Mesodermal cell (in vitro differentiated cells): ENCODE measurements at regions not wholly inside any gene's neighbourhood (a gene's known extent, or its start where the extent isn't known, plus 50 kb on each side); places are given as distances from the start of the nearest gene placed in this dataset.
"Not testable (repeated sequence)": the region's sequence is repeated elsewhere in the genome, so short reads cannot be mapped to it uniquely, and the experiment has no call there.

ENCODE experiments used
- H3K27ac ChIP-seq: 2 replicates; pipeline ENCODE4 v1.7.0; 2013; ENCODE audit warnings: mild to moderate bottlenecking, low read depth, low read length, moderate library complexity; ENCODE audit not compliant: severe bottlenecking
- H3K36me3 ChIP-seq: 2 replicates; pipeline ENCODE4 v1.7.1; 2013; ENCODE audit warnings: mild to moderate bottlenecking, low read length, moderate library complexity; ENCODE audit not compliant: control insufficient read depth, insufficient read depth
- H3K4me1 ChIP-seq: one replicate; pipeline ENCODE4 v1.7.1; 2013; ENCODE audit warnings: mild to moderate bottlenecking, low read length; ENCODE audit not compliant: insufficient read depth, control insufficient read depth, poor library complexity, severe bottlenecking
- H3K4me3 ChIP-seq: 2 replicates; pipeline ENCODE4 v1.7.0; 2013; ENCODE audit warnings: low read length, control low read depth, mild to moderate bottlenecking; ENCODE audit not compliant: insufficient read depth, poor library complexity, severe bottlenecking; ENCODE audit errors: extremely low read depth
- H3K9me3 ChIP-seq: 2 replicates; pipeline ENCODE4 v1.7.1; 2013; ENCODE audit warnings: mild to moderate bottlenecking, low read length, moderate library complexity; ENCODE audit not compliant: control insufficient read depth
- WGBS, 2 experiments: methylation state at CpG; one replicate each; pipeline ENCODE4 v1.1.5; 2013; ENCODE audit warnings: missing lambda C conversion rate in 2 of 2; ENCODE audit not compliant: insufficient coverage in 2 of 2; 5-methylcytosine and 5-hydroxymethylcytosine counted together

DNA sequence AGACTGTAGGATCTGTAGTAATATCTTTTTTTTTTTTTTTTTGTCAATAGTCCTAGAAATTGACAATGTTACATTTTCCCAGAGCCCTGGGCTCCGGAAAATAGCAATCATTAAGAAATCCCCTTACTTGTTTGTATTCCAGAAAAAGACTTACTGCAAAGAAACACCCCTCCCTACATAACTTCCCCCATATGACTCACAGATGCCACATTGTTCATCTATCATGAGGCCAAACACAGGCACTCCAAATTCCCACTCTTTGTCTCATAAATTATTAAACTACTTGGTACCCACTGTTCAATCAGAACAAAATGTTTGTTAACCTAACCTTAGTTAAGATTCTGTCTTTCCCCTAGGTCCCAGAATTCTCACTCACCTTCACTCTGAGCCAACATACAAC, 53.5 kb downstream of the TEX51 start:
- Histone ChIP-seq H3K9me3 (no peaks in the 10 kb centered on the region), H3K36me3 (no peaks in the 10 kb centered on the region), H3K4me1 (no peaks in the 10 kb centered on the region), H3K27ac (no peak overlapping the region), H3K4me3 (no peak overlapping the region)
- 100% methylated on average over 1 of the region's 1 CpG; no CpG with 5 or more reads in 1 of the 2 experiments for WGBS, 2 experiments

DNA sequence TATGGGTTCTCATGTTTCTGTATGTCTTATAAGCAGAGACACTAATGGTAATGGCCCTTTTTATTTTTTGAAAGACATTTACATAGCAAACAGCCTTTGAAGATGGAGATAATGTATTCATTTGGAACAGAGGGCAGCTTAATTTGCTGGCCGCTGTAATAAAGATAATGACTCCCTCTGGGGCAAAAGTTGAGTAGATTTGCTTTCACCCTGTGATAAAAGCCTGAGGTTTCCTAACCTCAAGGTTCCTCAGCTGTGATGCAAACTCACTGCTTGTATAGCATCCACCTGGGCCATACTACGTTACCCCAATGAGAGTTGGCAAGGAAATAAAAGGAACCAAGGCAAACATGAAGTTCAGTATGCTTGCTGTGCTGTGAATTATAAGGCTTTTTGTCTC, 54.8 kb downstream of the TEX51 start:
- no peaks in the 10 kb centered on the region for H3K36me3 ChIP-seq
- H3K9me3 ChIP-seq, result no peaks in the 10 kb centered on the region
- H3K27ac ChIP-seq, result no peak overlapping the region
- H3K4me1 ChIP-seq, result no peaks in the 10 kb centered on the region
- H3K4me3 ChIP-seq, result no peak overlapping the region
- 80% methylated on average over 1 of the region's 2 CpGs; no CpG with 5 or more reads in 1 of the 2 experiments for WGBS, 2 experiments

DNA sequence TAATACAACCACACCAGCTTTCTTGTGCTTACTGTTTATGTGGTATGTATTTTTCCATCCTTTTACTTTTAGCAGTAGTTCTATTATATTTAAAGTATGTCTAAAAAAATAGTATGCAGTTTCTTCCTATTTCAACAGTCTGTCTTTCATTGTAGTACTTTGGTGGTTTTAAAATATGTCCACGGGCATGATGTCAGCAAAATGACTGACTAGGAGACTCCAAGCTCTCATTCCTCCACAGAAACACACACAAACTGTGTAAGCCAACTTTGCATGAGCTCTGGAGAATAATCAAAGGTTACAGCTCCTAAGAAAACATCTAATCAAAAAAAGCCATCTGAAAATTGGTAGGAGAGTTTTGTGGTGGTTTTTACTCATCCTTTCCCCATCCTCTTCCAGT, 56.1 kb downstream of the TEX51 start:
- H3K4me3 ChIP-seq, result no peak overlapping the region
- H3K9me3 ChIP-seq, result no peaks in the 10 kb centered on the region
- no peak overlapping the region for H3K27ac ChIP-seq
- WGBS, 2 experiments, result no CpG with 5 or more reads among the region's 1 CpG
- H3K36me3 ChIP-seq, result no peaks in the 10 kb centered on the region
- H3K4me1 ChIP-seq, result no peaks in the 10 kb centered on the region

DNA sequence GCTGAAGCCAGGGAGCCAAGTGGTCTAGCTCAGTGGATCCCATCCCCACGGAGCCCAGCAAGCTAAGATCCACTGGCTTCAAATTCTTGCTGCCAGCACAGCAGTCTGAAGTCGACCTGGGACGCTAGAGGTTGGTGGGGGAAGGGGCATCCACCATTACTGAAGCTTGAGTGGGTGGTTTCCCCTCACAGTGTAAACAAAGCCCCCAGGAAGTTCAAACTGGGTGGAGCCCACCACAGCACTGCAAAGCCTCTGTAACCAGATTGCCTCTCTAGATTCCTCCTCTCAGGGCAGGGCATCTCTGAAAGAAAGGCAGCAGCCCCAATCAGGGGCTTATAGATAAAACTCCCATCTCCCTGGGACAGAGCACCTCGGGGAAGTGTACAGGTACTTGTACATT, 58.1 kb downstream of the TEX51 start:
- not testable (repeated sequence) for H3K4me3 ChIP-seq, H3K36me3 ChIP-seq, H3K4me1 ChIP-seq, H3K9me3 ChIP-seq, H3K27ac ChIP-seq
- 73 to 88% methylated on average over 1 to 2 of the region's 4 CpGs for WGBS, 2 experiments

DNA sequence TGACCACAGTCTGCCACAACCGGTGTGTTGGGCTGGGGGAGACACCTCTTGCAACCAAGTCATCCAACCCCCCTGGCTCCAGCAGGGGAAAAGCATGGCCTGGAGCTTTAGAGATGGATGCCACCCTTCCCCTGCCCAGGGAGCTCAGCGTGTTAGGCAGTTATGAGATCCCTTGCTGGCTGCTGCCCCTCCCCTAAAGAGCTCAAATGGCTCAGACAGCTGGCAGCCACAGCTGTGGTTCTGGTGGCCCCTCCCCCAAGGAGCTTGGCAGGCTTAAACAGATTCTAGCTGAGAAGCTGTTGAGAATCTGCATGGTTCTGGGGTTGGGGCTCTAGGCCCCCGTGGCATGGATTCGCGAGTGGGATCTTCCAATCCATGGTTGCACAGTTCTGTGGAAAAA, 64.7 kb downstream of the TEX51 start:
- no peaks in the 10 kb centered on the region for H3K9me3 ChIP-seq
- no peaks in the 10 kb centered on the region for H3K4me1 ChIP-seq
- WGBS, 2 experiments, result 92% methylated on average over 4 to 5 of the region's 5 CpGs
- no peak overlapping the region for H3K27ac ChIP-seq
- no peaks in the 10 kb centered on the region for H3K36me3 ChIP-seq
- H3K4me3 ChIP-seq, result no peak overlapping the region

DNA sequence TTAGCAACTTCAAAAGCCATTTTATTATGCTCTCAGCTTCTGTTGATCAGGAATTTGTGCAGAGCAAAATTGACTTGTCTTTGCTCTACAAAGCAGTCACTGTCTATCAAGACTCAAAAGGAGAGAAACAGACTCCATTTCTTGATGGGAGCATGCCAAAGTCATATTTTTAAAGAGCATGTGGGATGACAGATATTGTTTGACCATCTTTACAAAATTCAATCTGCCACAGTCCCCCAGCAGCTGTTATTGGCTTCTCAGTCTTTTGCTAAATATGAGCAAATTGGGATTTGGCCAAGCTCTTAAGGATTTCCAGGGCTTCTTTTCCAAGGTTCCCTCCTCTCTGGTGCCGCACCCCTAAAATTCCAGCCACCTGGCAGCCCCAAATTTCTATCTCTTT, 67.9 kb downstream of the TEX51 start:
- no peak overlapping the region for H3K4me3 ChIP-seq
- H3K4me1 ChIP-seq, result peaks cover 9% of the 10 kb centered on the region
- no peaks in the 10 kb centered on the region for H3K9me3 ChIP-seq
- no peak overlapping the region for H3K27ac ChIP-seq
- H3K36me3 ChIP-seq, result no peaks in the 10 kb centered on the region
- WGBS, 2 experiments, result 81 to 90% methylated on average over 1 of the region's 1 CpG

DNA sequence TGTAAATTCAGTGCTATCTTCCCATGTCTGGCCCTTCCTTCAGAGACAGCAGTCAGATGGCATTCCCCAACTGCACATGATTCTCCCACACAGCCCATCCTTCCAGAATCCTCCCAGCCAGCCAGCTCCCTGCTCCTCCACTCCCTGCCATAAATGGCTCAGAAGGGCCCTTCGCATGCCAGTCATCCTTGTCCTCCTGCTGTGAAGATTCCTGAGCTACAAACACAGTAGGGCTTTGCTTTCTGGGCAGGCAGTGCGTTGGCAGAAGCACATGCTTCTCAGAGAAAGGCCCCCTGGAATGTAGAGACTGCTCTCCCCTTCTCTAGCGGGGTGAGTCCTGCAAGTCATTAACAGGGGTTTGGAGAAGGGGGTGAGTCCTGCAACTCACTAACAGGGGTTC, 71.9 kb downstream of the TEX51 start:
- no peak overlapping the region for H3K27ac ChIP-seq
- H3K36me3 ChIP-seq, result no peaks in the 10 kb centered on the region
- H3K9me3 ChIP-seq, result no peaks in the 10 kb centered on the region
- no peak overlapping the region for H3K4me3 ChIP-seq
- WGBS, 2 experiments, result 11 to 57% methylated on average over 1 of the region's 3 CpGs
- peaks cover 9% of the 10 kb centered on the region for H3K4me1 ChIP-seq

DNA sequence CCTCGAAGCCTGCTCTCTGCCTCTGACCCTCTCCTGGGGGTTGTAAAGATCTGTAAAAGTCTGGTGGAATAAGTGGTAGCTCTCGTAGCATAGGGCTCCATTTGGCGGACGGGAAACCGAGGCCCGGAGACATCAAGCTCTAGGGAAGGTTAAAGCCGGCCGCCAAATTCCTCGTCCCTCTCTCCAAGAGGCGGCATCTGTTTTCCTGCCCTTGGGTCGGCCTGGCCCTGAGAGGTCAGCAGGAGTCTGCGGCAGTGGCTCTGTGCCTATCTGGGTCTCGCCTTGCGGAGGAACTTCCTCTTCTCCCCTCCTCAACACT, 72.4 kb downstream of the TEX51 start:
- Histone ChIP-seq H3K4me1 (peaks cover 9% of the 10 kb centered on the region), H3K36me3 (no peaks in the 10 kb centered on the region), H3K4me3 (no peak overlapping the region), H3K9me3 (no peaks in the 10 kb centered on the region), H3K27ac (no peak overlapping the region)
- 78 to 83% methylated on average over 12 to 14 of the region's 14 CpGs for WGBS, 2 experiments

DNA sequence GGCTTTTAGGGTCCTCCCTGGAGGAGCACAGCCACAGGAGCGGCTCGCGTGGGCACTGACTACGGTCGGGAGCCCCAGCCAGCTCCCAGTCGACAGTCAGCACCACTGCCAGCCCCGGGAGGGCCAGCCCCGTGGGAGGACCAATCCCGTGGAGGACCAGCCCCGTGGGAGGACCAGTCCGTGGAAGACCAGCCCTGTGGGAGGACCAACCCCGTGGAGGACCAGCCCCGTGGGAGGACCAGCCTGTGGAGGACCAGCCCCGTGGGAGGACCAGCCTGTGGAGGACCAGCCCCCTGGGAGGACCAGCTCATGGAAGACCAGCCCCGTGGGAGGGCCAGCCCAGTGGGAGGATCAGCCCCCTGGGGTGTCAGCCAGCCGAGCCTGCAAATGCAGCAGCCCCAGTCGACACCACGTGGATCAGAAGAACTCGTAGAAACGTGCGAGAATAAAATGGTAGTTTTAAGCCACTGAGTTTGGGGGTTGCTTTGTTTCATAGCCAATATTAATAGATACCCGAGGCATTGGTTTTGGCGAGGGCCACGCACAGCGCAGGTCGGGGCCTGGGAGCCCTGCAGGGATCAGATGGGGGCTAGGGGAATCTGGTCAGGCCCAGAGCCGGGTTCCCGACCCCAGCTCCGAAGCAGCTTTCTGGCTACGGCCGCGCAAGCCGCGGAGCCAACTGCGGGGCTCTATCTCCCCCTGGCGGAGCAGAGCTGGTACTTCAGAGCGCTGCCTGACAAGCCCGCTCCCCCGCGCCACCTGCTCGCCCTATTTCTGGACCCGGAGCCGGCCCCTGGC, 73.0 kb downstream of the TEX51 start:
- H3K9me3 ChIP-seq, result no peaks in the 10 kb centered on the region
- no peak overlapping the region for H3K4me3 ChIP-seq
- peaks cover 9% of the 10 kb centered on the region for H3K4me1 ChIP-seq
- H3K27ac ChIP-seq, result no peak overlapping the region
- no peaks in the 10 kb centered on the region for H3K36me3 ChIP-seq
- WGBS, 2 experiments, result 14 to 18% methylated on average over 27 to 28 of the region's 43 CpGs

DNA sequence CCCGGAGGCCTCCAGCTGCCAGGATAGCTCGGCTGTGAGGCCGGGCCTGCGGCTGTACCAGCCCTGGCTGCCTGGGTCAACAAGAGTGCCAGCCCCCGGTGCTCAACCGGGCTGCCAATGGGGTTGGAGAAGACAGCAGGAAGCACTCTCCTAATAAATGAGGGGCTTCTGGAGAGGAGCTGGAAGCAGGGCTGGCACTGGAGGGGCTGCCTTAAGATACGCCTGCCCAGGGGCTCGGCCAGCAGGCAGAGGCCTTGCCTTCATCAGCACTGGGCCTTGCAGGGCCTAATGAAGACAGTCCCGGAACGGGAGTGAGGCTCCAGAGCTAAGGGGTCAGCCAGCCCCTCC, 73.6 kb downstream of the TEX51 start:
- H3K4me3 ChIP-seq, result no peak overlapping the region
- peaks cover 9% of the 10 kb centered on the region for H3K4me1 ChIP-seq
- H3K36me3 ChIP-seq, result no peaks in the 10 kb centered on the region
- WGBS, 2 experiments, result 38 to 40% methylated on average over 7 to 8 of the region's 10 CpGs
- H3K27ac ChIP-seq, result no peak overlapping the region
- H3K9me3 ChIP-seq, result no peaks in the 10 kb centered on the region

DNA sequence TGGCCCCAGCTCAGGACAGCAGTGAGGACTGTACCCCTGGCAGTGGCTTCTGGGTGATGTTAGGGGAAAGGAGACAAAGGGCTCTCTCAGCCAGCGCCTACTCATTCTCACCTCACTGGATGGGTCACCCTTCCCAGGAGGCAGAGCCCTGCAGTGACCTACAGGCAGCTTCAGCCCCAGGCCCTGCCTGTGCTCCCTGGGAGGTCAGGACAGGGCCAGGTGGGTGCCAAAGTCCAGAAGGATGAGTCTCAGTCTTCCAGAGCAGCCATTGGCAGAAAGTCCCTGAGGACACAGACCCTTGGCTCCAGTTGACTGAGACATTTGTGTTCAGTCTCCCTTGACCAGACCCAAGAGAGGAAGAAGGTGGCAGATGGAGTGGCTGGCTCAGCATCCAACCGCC, 75.1 kb downstream of the TEX51 start:
- H3K4me1 ChIP-seq, result peaks cover 9% of the 10 kb centered on the region
- 81 to 94% methylated on average over 2 of the region's 2 CpGs for WGBS, 2 experiments
- no peaks in the 10 kb centered on the region for H3K9me3 ChIP-seq
- no peak overlapping the region for H3K4me3 ChIP-seq
- no peaks in the 10 kb centered on the region for H3K36me3 ChIP-seq
- H3K27ac ChIP-seq, result no peak overlapping the region
